ENCODE measurements at regions not wholly inside any gene's neighbourhood (a gene's known extent, or its start where the extent isn't known, plus 50 kb on each side); places are given as distances from the start of the nearest gene placed in this dataset.
"Not testable (repeated sequence)": the region's sequence is repeated elsewhere in the genome, so short reads cannot be mapped to it uniquely, and the experiment has no call there.

- TF ChIP-seq CTCF (conservative IDR thresholded peaks at IDR 0.05; ENCODE audit: low read depth, low read length); RFX5 (IDR thresholded peaks at IDR 0.05; ENCODE audit: low read depth, low read length); POLR2A (IDR thresholded peaks at IDR 0.05; ENCODE audit: low read depth, low read length); SMC3 (IDR thresholded peaks at IDR 0.05; ENCODE audit: low read depth, low read length); NFE2L2 (IDR thresholded peaks at IDR 0.05; ENCODE audit: low read depth, low read length); MXI1 (IDR thresholded peaks at IDR 0.05; ENCODE audit: borderline replicate concordance, low read depth, low read length); RCOR1 (IDR thresholded peaks at IDR 0.05; ENCODE audit: insufficient replicate concordance, low read length); MAFK (IDR thresholded peaks at IDR 0.05; ENCODE audit: low read depth, low read length); ELK1 (IDR thresholded peaks at IDR 0.05; ENCODE audit: borderline replicate concordance, low read depth, low read length); MAZ (IDR thresholded peaks at IDR 0.05; ENCODE audit: borderline replicate concordance, low read depth, low read length): not testable (repeated sequence)
- TF ChIP-seq, protein P1, sequence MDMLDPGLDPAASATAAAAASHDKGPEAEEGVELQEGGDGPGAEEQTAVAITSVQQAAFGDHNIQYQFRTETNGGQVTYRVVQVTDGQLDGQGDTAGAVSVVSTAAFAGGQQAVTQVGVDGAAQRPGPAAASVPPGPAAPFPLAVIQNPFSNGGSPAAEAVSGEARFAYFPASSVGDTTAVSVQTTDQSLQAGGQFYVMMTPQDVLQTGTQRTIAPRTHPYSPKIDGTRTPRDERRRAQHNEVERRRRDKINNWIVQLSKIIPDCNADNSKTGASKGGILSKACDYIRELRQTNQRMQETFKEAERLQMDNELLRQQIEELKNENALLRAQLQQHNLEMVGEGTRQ (IDR thresholded peaks at IDR 0.05; ENCODE audit: low read depth, low read length) = not testable (repeated sequence)
These were observed 146.9 kb downstream of the NBPF8 start for GRCh38 chr1:120561767-120562166.

All from IMR-90 (cell line).